Body of pancreas (tissue), 4 donors: ENCODE measurements at regions not wholly inside any gene's neighbourhood (a gene's known extent, or its start where the extent isn't known, plus 50 kb on each side); places are given as distances from the start of the nearest gene placed in this dataset.

ENCODE experiments used
- ATAC-seq: fragments of 150-250 bp; one replicate; pipeline ENCODE4 v1.9.1; 2016
- DNase-seq, 4 donors: peaks; one replicate each; pipeline ENCODE4 v3.0.0-alpha.2; 2019
- H3K27ac ChIP-seq, 4 donors: fragments of 200-600 bp; sonication (generic); 1 replicate in 3 of 4; 2 replicates in 1 of 4; pipeline versions ENCODE4 v1.5.1 to v1.6.1; 2016 to 2019; ENCODE audit warnings: mild to moderate bottlenecking in 1 of 4, mixed read lengths in 1 of 4, moderate library complexity in 1 of 4
- H3K27me3 ChIP-seq, 2 donors: fragments of 200-600 bp; sonication (generic); one replicate each; pipeline ENCODE4 v1.6.0; 2016; ENCODE audit warnings: mild to moderate bottlenecking in 1 of 2
- H3K36me3 ChIP-seq, 2 donors: fragments of 200-600 bp; sonication (generic); replicated peaks in 1 of 2; 2 replicates each; pipeline ENCODE4 v1.5.1; 2016; ENCODE audit warnings: low read depth in 2 of 2; ENCODE audit not compliant: insufficient read depth in 1 of 2
- H3K4me1 ChIP-seq: fragments of 200-600 bp; sonication (generic); one replicate; pipeline ENCODE4 v1.6.0; 2016
- H3K4me3 ChIP-seq, 2 donors: fragments of 200-600 bp; sonication (generic); 1 replicate in 1 of 2; 2 replicates in 1 of 2; pipeline ENCODE4 v1.5.1; 2016 to 2019
- H3K9me3 ChIP-seq, 3 donors: fragments of 200-600 bp; sonication (generic); 1 replicate in 2 of 3; 2 replicates in 1 of 3; pipeline ENCODE4 v1.5.1; 2016
- POLR2A ChIP-seq, 3 donors: fragments of 450-650 bp; IDR thresholded peaks; one replicate each; pipeline ENCODE4 v1.6.1; 2016; ENCODE audit warnings: antibody characterized with exemption in 3 of 3, mild to moderate bottlenecking in 2 of 3
- WGBS, 2 donors: methylation state at CpG; one replicate each; pipeline ENCODE4 v1.1.5; 2017; 5-methylcytosine and 5-hydroxymethylcytosine counted together
- intact Hi-C: fragments of 100-400 bp; cut with DNase I; formaldehyde crosslinking; loops from one replicate; pipeline ENCODE4 v1.15.1; 2023
- TF ChIP-seq, protein P1 (sequence below), 7 experiments: fragments of 450-650 bp in 4 of 7; fragments of 200-600 bp in 3 of 7; sonication (generic) in 3 of 7; IDR thresholded peaks; one replicate each; pipeline ENCODE4 v1.5.1; 2016 to 2019; ENCODE audit warnings: antibody characterized with exemption in 7 of 7

GRCh38 chr13:48909056-48909389, 66.7 kb upstream of the FNDC3A start:
- Histone ChIP-seq H3K27ac (no peak overlapping the region), H3K9me3 (no peaks in the 10 kb centered on the region), H3K27me3 (no peaks in the 10 kb centered on the region), H3K4me3 (no peak overlapping the region), H3K36me3 (no peaks in the 10 kb centered on the region), H3K4me1 (no peaks in the 10 kb centered on the region)
- intact Hi-C loops: no loop called here
- WGBS, 2 donors: 37 to 44% methylated on average over 2 of the region's 2 CpGs
- ATAC-seq (peak; percentile 48), DNase-seq (peak in 3 of 4 donors; percentile 6 to 24 (median 23))
- no peak for TF ChIP-seq POLR2A (IDR thresholded peaks at IDR 0.05)
- TF ChIP-seq, protein P1, sequence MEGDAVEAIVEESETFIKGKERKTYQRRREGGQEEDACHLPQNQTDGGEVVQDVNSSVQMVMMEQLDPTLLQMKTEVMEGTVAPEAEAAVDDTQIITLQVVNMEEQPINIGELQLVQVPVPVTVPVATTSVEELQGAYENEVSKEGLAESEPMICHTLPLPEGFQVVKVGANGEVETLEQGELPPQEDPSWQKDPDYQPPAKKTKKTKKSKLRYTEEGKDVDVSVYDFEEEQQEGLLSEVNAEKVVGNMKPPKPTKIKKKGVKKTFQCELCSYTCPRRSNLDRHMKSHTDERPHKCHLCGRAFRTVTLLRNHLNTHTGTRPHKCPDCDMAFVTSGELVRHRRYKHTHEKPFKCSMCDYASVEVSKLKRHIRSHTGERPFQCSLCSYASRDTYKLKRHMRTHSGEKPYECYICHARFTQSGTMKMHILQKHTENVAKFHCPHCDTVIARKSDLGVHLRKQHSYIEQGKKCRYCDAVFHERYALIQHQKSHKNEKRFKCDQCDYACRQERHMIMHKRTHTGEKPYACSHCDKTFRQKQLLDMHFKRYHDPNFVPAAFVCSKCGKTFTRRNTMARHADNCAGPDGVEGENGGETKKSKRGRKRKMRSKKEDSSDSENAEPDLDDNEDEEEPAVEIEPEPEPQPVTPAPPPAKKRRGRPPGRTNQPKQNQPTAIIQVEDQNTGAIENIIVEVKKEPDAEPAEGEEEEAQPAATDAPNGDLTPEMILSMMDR (IDR thresholded peaks at IDR 0.05): no peak

GRCh38 chr13:48910686-48911085, 65.0 kb upstream of the FNDC3A start:
- ATAC-seq: no peak
- WGBS, 2 donors: 24 to 38% methylated on average over 2 of the region's 2 CpGs
- no peak for DNase-seq
- Histone ChIP-seq H3K9me3 (no peaks in the 10 kb centered on the region), H3K27ac (no peak overlapping the region), H3K27me3 (no peaks in the 10 kb centered on the region), H3K4me3 (no peak overlapping the region), H3K4me1 (no peaks in the 10 kb centered on the region), H3K36me3 (no peaks in the 10 kb centered on the region)
- intact Hi-C loops: no loop called here
- no peak for TF ChIP-seq POLR2A (IDR thresholded peaks at IDR 0.05)
- TF ChIP-seq, protein P1 (IDR thresholded peaks at IDR 0.05): no peak

DNA sequence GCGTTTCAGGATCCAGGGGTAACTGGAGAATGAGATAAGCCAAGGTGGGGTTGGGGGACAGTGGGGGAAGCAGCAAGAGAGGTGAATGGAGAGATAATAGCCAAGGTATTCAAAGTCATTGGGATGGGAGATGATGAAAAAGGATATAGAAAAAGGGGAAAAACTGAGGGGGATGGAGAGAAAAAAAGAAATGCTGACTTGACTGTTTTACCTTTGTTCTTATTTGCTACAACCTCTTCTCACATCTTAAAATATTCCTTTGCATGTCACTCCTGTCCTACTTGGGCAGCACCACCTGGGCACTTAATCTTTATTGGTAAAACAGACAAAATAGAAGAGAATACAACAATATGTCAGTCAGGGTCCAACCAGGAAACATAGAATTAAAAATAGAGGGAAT, 56.0 kb upstream of the FNDC3A start:
- intact Hi-C loops: no loop called here
- WGBS, 2 donors: 44 to 59% methylated on average over 1 of the region's 1 CpG
- Histone ChIP-seq H3K36me3 (no peaks in the 10 kb centered on the region), H3K4me1 (no peaks in the 10 kb centered on the region), H3K27me3 (no peaks in the 10 kb centered on the region), H3K9me3 (no peaks in the 10 kb centered on the region), H3K27ac (no peak overlapping the region), H3K4me3 (no peak overlapping the region)
- TF ChIP-seq, protein P1 (IDR thresholded peaks at IDR 0.05): no peak
- no peak for TF ChIP-seq POLR2A (IDR thresholded peaks at IDR 0.05)
- no peak for ATAC-seq
- no peak for DNase-seq

DNA sequence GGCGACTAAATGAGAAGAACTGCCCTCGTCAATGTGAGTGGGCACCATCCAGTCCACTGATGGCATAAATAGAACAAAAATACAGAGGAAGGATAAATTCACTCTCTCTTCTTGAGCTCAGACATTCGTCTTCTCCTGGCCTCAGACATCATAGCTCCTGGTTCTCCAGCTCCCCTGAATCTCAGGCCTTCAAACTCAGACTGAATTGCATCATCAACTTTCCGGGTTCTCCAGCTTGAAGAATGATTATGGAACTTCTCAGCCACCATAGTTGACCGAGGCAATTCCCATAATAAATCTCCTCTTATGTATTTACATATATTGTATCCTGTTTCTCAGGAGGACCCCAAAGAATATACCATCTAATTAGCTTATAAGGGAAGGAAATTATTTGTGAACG, 55.0 kb upstream of the FNDC3A start:
- Histone ChIP-seq H3K9me3 (no peaks in the 10 kb centered on the region), H3K4me1 (no peaks in the 10 kb centered on the region), H3K36me3 (no peaks in the 10 kb centered on the region), H3K27me3 (no peaks in the 10 kb centered on the region), H3K27ac (no peak overlapping the region), H3K4me3 (no peak overlapping the region)
- no peak for DNase-seq
- ATAC-seq: no peak
- intact Hi-C loops: no loop called here
- TF ChIP-seq POLR2A (IDR thresholded peaks at IDR 0.05): no peak
- TF ChIP-seq, protein P1 (IDR thresholded peaks at IDR 0.05): no peak
- 79 to 84% methylated on average over 6 of the region's 6 CpGs for WGBS, 2 donors

GRCh38 chr13:48923376-48923775, 52.3 kb upstream of the FNDC3A start:
- Histone ChIP-seq H3K4me1 (no peaks in the 10 kb centered on the region), H3K4me3 (no peak overlapping the region), H3K9me3 (no peaks in the 10 kb centered on the region), H3K27ac (no peak overlapping the region), H3K36me3 (no peaks in the 10 kb centered on the region), H3K27me3 (no peaks in the 10 kb centered on the region)
- DNase-seq: no peak
- no peak for ATAC-seq
- intact Hi-C loops: no loop called here
- no peak for TF ChIP-seq POLR2A (IDR thresholded peaks at IDR 0.05)
- TF ChIP-seq, protein P1 (IDR thresholded peaks at IDR 0.05): no peak
- 77 to 80% methylated on average over 1 of the region's 1 CpG for WGBS, 2 donors
